ENCODE measurements at regions not wholly inside any gene's neighbourhood (a gene's known extent, or its start where the extent isn't known, plus 50 kb on each side); places are given as distances from the start of the nearest gene placed in this dataset.

GRCh38 chr10:125551247-125551646 lies 131.7 kb downstream of the TEX36 start:
- no peak overlapping the region for H3K27ac ChIP-seq (ENCODE audit: control insufficient read depth, insufficient read depth, low read length)
- H2AFZ ChIP-seq (ENCODE audit: control insufficient read depth, low read length) = no peak overlapping the region
- H3K4me3 ChIP-seq (ENCODE audit: control insufficient read depth in 2 of 3, extremely low read depth in 1 of 3, insufficient read depth in 2 of 3, low read depth in 1 of 3, low read length in 3 of 3) = no peak overlapping the region
- H3K27me3 ChIP-seq (ENCODE audit: control insufficient read depth, extremely low read depth, insufficient read depth, low read length) = no peaks in the 10 kb centered on the region
- H3K9me1 ChIP-seq (ENCODE audit: control insufficient read depth, extremely low read depth, insufficient read depth, low read length) = no peaks in the 10 kb centered on the region
- H3K36me3 ChIP-seq (ENCODE audit: control insufficient read depth in 2 of 2, extremely low read depth in 1 of 2, insufficient read depth in 2 of 2, low read length in 2 of 2) = no peaks in the 10 kb centered on the region
- H3K79me2 ChIP-seq (ENCODE audit: control insufficient read depth, insufficient read depth, low read length) = no peaks in the 10 kb centered on the region
- H3K9me3 ChIP-seq (ENCODE audit: control insufficient read depth, low read depth, low read length) = no peaks in the 10 kb centered on the region
- DNase-seq (ENCODE audit: low read depth, low spot score) (no peak), FAIRE-seq (no peak)
- no peak overlapping the region for H3K9ac ChIP-seq (ENCODE audit: control insufficient read depth, extremely low read depth, insufficient read depth, low read length)
- H4K20me1 ChIP-seq (ENCODE audit: control insufficient read depth, extremely low read depth, insufficient read depth, low read length) = no peaks in the 10 kb centered on the region
- dilution Hi-C loops (cut with MboI; ENCODE audit: extremely low pct_ligation_motif_present, low sequenced_read_pairs) = no loop called here
- TF ChIP-seq CTCF (optimal IDR thresholded peaks at IDR 0.05 in 1 of 3, IDR thresholded peaks at IDR 0.05 in 1 of 3, conservative IDR thresholded peaks at IDR 0.05 in 1 of 3; ENCODE audit: extremely low read depth in 1 of 3, insufficient read depth in 2 of 3, low read length in 3 of 3) (no peak), EZH2 (IDR thresholded peaks at IDR 0.05; ENCODE audit: low read length) (no peak)
- no peaks in the 10 kb centered on the region for H3K4me1 ChIP-seq (ENCODE audit: control insufficient read depth, extremely low read depth, insufficient read depth, low read length)
- H3K4me2 ChIP-seq (ENCODE audit: control insufficient read depth, extremely low read depth, insufficient read depth, low read depth, low read length) = no peak overlapping the region

GRCh38 chr10:125550362-125550761 lies 132.6 kb downstream of the TEX36 start:
- FAIRE-seq = no peak

More at GRCh38 chr10:125550362-125550761, 132.6 kb downstream of the TEX36 start:
- dilution Hi-C loops (cut with MboI; ENCODE audit: extremely low pct_ligation_motif_present, low sequenced_read_pairs) = no loop called here
- DNase-seq (ENCODE audit: low read depth, low spot score) = no peak
- Histone ChIP-seq H3K9ac (ENCODE audit: control insufficient read depth, extremely low read depth, insufficient read depth, low read length) (no peak overlapping the region), H3K4me3 (ENCODE audit: control insufficient read depth in 2 of 3, extremely low read depth in 1 of 3, insufficient read depth in 2 of 3, low read depth in 1 of 3, low read length in 3 of 3) (no peak overlapping the region), H3K9me3 (ENCODE audit: control insufficient read depth, low read depth, low read length) (no peaks in the 10 kb centered on the region), H2AFZ (ENCODE audit: control insufficient read depth, low read length) (no peak overlapping the region), H3K27me3 (ENCODE audit: control insufficient read depth, extremely low read depth, insufficient read depth, low read length) (no peaks in the 10 kb centered on the region), H3K79me2 (ENCODE audit: control insufficient read depth, insufficient read depth, low read length) (no peaks in the 10 kb centered on the region), H3K4me2 (ENCODE audit: control insufficient read depth, extremely low read depth, insufficient read depth, low read depth, low read length) (no peak overlapping the region), H3K27ac (ENCODE audit: control insufficient read depth, insufficient read depth, low read length) (no peak overlapping the region), H4K20me1 (ENCODE audit: control insufficient read depth, extremely low read depth, insufficient read depth, low read length) (no peaks in the 10 kb centered on the region), H3K4me1 (ENCODE audit: control insufficient read depth, extremely low read depth, insufficient read depth, low read length) (no peaks in the 10 kb centered on the region), H3K9me1 (ENCODE audit: control insufficient read depth, extremely low read depth, insufficient read depth, low read length) (no peaks in the 10 kb centered on the region), H3K36me3 (ENCODE audit: control insufficient read depth in 2 of 2, extremely low read depth in 1 of 2, insufficient read depth in 2 of 2, low read length in 2 of 2) (no peaks in the 10 kb centered on the region)
- TF ChIP-seq CTCF (optimal IDR thresholded peaks at IDR 0.05 in 1 of 3, IDR thresholded peaks at IDR 0.05 in 1 of 3, conservative IDR thresholded peaks at IDR 0.05 in 1 of 3; ENCODE audit: extremely low read depth in 1 of 3, insufficient read depth in 2 of 3, low read length in 3 of 3) (no peak), EZH2 (IDR thresholded peaks at IDR 0.05; ENCODE audit: low read length) (no peak)

Measured in keratinocyte (primary cell).